GM23338 (cell line): ENCODE measurements at regions not wholly inside any gene's neighbourhood (a gene's known extent, or its start where the extent isn't known, plus 50 kb on each side); places are given as distances from the start of the nearest gene placed in this dataset.

Experiments used
- ATAC-seq: fragments of 200-7000 bp; cut with Tn5 transposase; 3 replicates; pipeline ENCODE4 v1.9.1; 2020
- DNase-seq: peaks from one replicate; pipeline ENCODE4 v3.0.0-alpha.2; 2015; ENCODE audit warnings: low spot score
- H2AFZ ChIP-seq: fragments of 200-600 bp; sonication (generic); 2 replicates; pipeline ENCODE4 v1.8.0; 2016; ENCODE audit warnings: antibody characterized with exemption, mild to moderate bottlenecking, moderate library complexity
- H3F3A ChIP-seq: fragments of 200-600 bp; sonication (generic); replicated peaks from 2 replicates; pipeline ENCODE4 v1.8.0; 2017; ENCODE audit warnings: antibody characterized with exemption, mixed run types, low read depth
- H3K27ac ChIP-seq: fragments of 200-600 bp; sonication (generic); 2 replicates; pipeline ENCODE4 v1.6.1; 2016; ENCODE audit warnings: low read depth
- H3K27me3 ChIP-seq: fragments of 200-600 bp; sonication (generic); 2 replicates; pipeline ENCODE4 v1.8.0; 2016; ENCODE audit warnings: mild to moderate bottlenecking, mixed run types, moderate library complexity; ENCODE audit not compliant: insufficient read depth
- H3K36me3 ChIP-seq: fragments of 200-600 bp; sonication (generic); 2 replicates; pipeline ENCODE4 v1.8.0; 2016; ENCODE audit warnings: mild to moderate bottlenecking; ENCODE audit not compliant: insufficient read depth
- H3K4me1 ChIP-seq: fragments of 200-600 bp; sonication (generic); 2 replicates; pipeline ENCODE4 v1.8.0; 2016; ENCODE audit warnings: mild to moderate bottlenecking, moderate library complexity; ENCODE audit not compliant: insufficient read depth
- H3K4me2 ChIP-seq: fragments of 200-600 bp; sonication (generic); 2 replicates; pipeline ENCODE4 v1.7.1; 2017; ENCODE audit warnings: mixed run types
- H3K4me3 ChIP-seq: fragments of 200-600 bp; sonication (generic); 2 replicates; pipeline ENCODE4 v1.6.1; 2016; ENCODE audit warnings: mixed run types
- H3K79me2 ChIP-seq: fragments of 200-600 bp; sonication (generic); replicated peaks from 2 replicates; pipeline ENCODE4 v1.8.0; 2017; ENCODE audit warnings: mild to moderate bottlenecking; ENCODE audit not compliant: insufficient read depth
- H3K9me2 ChIP-seq: fragments of 200-600 bp; sonication (generic); 2 replicates; pipeline ENCODE4 v1.8.0; 2017; ENCODE audit not compliant: insufficient read depth
- H4K20me1 ChIP-seq: fragments of 200-600 bp; sonication (generic); replicated peaks from 2 replicates; pipeline ENCODE4 v1.8.0; 2017; ENCODE audit warnings: mild to moderate bottlenecking; ENCODE audit not compliant: insufficient read depth
- H3K27ac Mint-ChIP-seq: 2 replicates; pipeline ENCODE4 v1.8.0; 2020; ENCODE audit warnings: inconsistent platforms, mild to moderate bottlenecking, moderate library complexity, mixed read lengths
- H3K27me3 Mint-ChIP-seq: 3 replicates; pipeline ENCODE4 v1.8.0; 2022; ENCODE audit warnings: low read depth, mild to moderate bottlenecking, moderate library complexity, mixed read lengths, inconsistent platforms; ENCODE audit not compliant: insufficient read depth, poor library complexity
- H3K36me3 Mint-ChIP-seq: 3 replicates; pipeline ENCODE4 v1.8.0; 2021; ENCODE audit warnings: low read depth, mild to moderate bottlenecking, inconsistent platforms, moderate library complexity, mixed read lengths
- H3K4me1 Mint-ChIP-seq: 3 replicates; pipeline ENCODE4 v1.8.0; 2020; ENCODE audit warnings: mild to moderate bottlenecking, inconsistent platforms, mixed read lengths
- H3K4me3 Mint-ChIP-seq: 3 replicates; pipeline ENCODE4 v1.8.0; 2021; ENCODE audit warnings: moderate library complexity, mild to moderate bottlenecking, inconsistent platforms, mixed read lengths
- H3K9me3 Mint-ChIP-seq: 3 replicates; pipeline ENCODE4 v1.8.0; 2020; ENCODE audit warnings: moderate library complexity, mild to moderate bottlenecking, inconsistent platforms, mixed read lengths
- EZH2 ChIP-seq: fragments of 200-600 bp; sonication (generic); IDR thresholded peaks from one replicate; pipeline ENCODE4 v1.8.0; 2017; ENCODE audit warnings: antibody characterized with exemption, mild to moderate bottlenecking, low read depth; ENCODE audit not compliant: unreplicated experiment
- JUNB ChIP-seq: IDR thresholded peaks from one replicate; pipeline ENCODE4 v1.6.1; 2016; ENCODE audit warnings: antibody characterized with exemption; ENCODE audit not compliant: unreplicated experiment
- NANOG ChIP-seq: IDR thresholded peaks from 2 replicates; pipeline ENCODE4 v1.6.1; 2016; ENCODE audit warnings: antibody characterized with exemption, borderline replicate concordance
- POLR2AphosphoS5 ChIP-seq: IDR thresholded peaks from 2 replicates; pipeline ENCODE4 v1.6.1; 2016; ENCODE audit warnings: antibody characterized with exemption, low read depth
- TF ChIP-seq, protein P1 (sequence below), 2 experiments: fragments of 200-600 bp in 1 of 2; sonication (generic) in 1 of 2; conservative IDR thresholded peaks; 2 replicates each; pipeline versions ENCODE4 v1.5.1 to v1.6.1; 2016 to 2017; ENCODE audit warnings: antibody characterized with exemption in 2 of 2, low read depth in 2 of 2, mild to moderate bottlenecking in 2 of 2, moderate library complexity in 1 of 2
- TF ChIP-seq, protein P2 (sequence below): fragments of 250-450 bp; sonication (Bioruptor Pico); IDR thresholded peaks from 2 replicates; pipeline ENCODE4 v1.5.0; 2020; ENCODE audit warnings: mild to moderate bottlenecking, moderate library complexity
- TF ChIP-seq, protein P3 (sequence below): IDR thresholded peaks from 2 replicates; pipeline ENCODE4 v1.6.1; 2016; ENCODE audit warnings: antibody characterized with exemption

DNA sequence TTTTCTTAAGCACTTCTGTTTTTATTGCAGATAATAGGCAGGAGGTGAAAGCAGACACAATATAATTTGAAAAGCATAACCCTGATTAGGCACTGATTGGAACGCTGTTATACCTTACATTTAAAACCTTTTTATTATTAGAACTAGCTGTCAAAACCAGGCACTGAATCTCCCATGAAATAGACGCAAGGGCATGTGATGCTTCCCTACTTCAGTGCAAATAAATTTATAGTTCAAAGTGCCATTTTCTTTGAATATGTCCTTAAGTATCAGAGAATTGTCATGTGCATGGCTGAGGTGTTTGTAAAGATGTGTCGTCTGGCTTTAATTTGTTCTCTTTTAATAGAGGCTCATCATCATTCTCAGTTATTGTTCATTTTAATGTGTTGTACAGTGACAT lies 386.0 kb downstream of the NR2F2 start:
- no peaks in the 10 kb centered on the region for H3K9me2 ChIP-seq
- no peak overlapping the region for H3K4me2 ChIP-seq
- no peaks in the 10 kb centered on the region for H3F3A ChIP-seq
- ATAC-seq (no peak), DNase-seq (no peak)
- no peak overlapping the region for H3K4me3 ChIP-seq
- no peaks in the 10 kb centered on the region for H3K36me3 ChIP-seq
- H3K27ac Mint-ChIP-seq = no peak overlapping the region; the same call in 1 of the 2 replicates
- no peaks in the 10 kb centered on the region for H3K9me3 Mint-ChIP-seq
- no peak overlapping the region for H3K4me3 Mint-ChIP-seq
- H3K27me3 ChIP-seq = no peaks in the 10 kb centered on the region
- H4K20me1 ChIP-seq = no peaks in the 10 kb centered on the region
- H3K27me3 Mint-ChIP-seq = no peaks in the 10 kb centered on the region
- H3K79me2 ChIP-seq = no peaks in the 10 kb centered on the region
- H3K27ac ChIP-seq = no peak overlapping the region
- peaks cover 4% of the 10 kb centered on the region; the same call in 2 of the 3 replicates for H3K4me1 Mint-ChIP-seq
- TF ChIP-seq, protein P1, sequence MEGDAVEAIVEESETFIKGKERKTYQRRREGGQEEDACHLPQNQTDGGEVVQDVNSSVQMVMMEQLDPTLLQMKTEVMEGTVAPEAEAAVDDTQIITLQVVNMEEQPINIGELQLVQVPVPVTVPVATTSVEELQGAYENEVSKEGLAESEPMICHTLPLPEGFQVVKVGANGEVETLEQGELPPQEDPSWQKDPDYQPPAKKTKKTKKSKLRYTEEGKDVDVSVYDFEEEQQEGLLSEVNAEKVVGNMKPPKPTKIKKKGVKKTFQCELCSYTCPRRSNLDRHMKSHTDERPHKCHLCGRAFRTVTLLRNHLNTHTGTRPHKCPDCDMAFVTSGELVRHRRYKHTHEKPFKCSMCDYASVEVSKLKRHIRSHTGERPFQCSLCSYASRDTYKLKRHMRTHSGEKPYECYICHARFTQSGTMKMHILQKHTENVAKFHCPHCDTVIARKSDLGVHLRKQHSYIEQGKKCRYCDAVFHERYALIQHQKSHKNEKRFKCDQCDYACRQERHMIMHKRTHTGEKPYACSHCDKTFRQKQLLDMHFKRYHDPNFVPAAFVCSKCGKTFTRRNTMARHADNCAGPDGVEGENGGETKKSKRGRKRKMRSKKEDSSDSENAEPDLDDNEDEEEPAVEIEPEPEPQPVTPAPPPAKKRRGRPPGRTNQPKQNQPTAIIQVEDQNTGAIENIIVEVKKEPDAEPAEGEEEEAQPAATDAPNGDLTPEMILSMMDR (conservative IDR thresholded peaks at IDR 0.05; ENCODE audit: low read depth in 2 of 2) = no peak
- TF ChIP-seq, protein P2, sequence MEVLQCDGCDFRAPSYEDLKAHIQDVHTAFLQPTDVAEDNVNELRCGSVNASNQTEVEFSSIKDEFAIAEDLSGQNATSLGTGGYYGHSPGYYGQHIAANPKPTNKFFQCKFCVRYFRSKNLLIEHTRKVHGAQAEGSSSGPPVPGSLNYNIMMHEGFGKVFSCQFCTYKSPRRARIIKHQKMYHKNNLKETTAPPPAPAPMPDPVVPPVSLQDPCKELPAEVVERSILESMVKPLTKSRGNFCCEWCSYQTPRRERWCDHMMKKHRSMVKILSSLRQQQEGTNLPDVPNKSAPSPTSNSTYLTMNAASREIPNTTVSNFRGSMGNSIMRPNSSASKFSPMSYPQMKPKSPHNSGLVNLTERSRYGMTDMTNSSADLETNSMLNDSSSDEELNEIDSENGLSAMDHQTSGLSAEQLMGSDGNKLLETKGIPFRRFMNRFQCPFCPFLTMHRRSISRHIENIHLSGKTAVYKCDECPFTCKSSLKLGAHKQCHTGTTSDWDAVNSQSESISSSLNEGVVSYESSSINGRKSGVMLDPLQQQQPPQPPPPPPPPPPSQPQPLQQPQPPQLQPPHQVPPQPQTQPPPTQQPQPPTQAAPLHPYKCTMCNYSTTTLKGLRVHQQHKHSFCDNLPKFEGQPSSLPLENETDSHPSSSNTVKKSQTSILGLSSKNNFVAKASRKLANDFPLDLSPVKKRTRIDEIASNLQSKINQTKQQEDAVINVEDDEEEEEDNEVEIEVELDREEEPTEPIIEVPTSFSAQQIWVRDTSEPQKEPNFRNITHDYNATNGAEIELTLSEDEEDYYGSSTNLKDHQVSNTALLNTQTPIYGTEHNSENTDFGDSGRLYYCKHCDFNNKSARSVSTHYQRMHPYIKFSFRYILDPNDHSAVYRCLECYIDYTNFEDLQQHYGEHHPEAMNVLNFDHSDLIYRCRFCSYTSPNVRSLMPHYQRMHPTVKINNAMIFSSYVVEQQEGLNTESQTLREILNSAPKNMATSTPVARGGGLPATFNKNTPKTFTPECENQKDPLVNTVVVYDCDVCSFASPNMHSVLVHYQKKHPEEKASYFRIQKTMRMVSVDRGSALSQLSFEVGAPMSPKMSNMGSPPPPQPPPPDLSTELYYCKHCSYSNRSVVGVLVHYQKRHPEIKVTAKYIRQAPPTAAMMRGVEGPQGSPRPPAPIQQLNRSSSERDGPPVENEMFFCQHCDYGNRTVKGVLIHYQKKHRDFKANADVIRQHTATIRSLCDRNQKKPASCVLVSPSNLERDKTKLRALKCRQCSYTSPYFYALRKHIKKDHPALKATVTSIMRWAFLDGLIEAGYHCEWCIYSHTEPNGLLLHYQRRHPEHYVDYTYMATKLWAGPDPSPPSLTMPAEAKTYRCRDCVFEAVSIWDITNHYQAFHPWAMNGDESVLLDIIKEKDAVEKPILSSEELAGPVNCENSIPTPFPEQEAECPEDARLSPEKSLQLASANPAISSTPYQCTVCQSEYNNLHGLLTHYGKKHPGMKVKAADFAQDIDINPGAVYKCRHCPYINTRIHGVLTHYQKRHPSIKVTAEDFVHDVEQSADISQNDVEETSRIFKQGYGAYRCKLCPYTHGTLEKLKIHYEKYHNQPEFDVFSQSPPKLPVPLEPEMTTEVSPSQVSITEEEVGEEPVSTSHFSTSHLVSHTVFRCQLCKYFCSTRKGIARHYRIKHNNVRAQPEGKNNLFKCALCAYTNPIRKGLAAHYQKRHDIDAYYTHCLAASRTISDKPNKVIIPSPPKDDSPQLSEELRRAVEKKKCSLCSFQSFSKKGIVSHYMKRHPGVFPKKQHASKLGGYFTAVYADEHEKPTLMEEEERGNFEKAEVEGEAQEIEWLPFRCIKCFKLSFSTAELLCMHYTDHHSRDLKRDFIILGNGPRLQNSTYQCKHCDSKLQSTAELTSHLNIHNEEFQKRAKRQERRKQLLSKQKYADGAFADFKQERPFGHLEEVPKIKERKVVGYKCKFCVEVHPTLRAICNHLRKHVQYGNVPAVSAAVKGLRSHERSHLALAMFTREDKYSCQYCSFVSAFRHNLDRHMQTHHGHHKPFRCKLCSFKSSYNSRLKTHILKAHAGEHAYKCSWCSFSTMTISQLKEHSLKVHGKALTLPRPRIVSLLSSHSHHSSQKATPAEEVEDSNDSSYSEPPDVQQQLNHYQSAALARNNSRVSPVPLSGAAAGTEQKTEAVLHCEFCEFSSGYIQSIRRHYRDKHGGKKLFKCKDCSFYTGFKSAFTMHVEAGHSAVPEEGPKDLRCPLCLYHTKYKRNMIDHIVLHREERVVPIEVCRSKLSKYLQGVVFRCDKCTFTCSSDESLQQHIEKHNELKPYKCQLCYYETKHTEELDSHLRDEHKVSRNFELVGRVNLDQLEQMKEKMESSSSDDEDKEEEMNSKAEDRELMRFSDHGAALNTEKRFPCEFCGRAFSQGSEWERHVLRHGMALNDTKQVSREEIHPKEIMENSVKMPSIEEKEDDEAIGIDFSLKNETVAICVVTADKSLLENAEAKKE (CRISPR knock-in tag) = no peak
- TF ChIP-seq NANOG (no peak), JUNB (no peak), POLR2AphosphoS5 (no peak), EZH2 (no peak)
- TF ChIP-seq, protein P3, sequence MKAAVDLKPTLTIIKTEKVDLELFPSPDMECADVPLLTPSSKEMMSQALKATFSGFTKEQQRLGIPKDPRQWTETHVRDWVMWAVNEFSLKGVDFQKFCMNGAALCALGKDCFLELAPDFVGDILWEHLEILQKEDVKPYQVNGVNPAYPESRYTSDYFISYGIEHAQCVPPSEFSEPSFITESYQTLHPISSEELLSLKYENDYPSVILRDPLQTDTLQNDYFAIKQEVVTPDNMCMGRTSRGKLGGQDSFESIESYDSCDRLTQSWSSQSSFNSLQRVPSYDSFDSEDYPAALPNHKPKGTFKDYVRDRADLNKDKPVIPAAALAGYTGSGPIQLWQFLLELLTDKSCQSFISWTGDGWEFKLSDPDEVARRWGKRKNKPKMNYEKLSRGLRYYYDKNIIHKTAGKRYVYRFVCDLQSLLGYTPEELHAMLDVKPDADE = no peak
- H3K4me1 ChIP-seq = peaks cover 9% of the 10 kb centered on the region; the same call in 1 of the 2 replicates
- H3K36me3 Mint-ChIP-seq = no peaks in the 10 kb centered on the region
- H2AFZ ChIP-seq = no peak overlapping the region
